NCI-H2107 treated with DMSO at 0.1 percent for 48 hours (cell line): ENCODE measurements at regions not wholly inside any gene's neighbourhood (a gene's known extent, or its start where the extent isn't known, plus 50 kb on each side); places are given as distances from the start of the nearest gene placed in this dataset.

Source experiments
- DNase-seq: peaks from one replicate; lab custom pipeline; 2025; ENCODE audit not compliant: unreplicated experiment; lab: John Stamatoyannopoulos, UW

- DNase-seq: no peak
Observed at GRCh38 chr7:22565315-22565811, 65.4 kb upstream of the STEAP1B start.

- no peak for DNase-seq
Observed at GRCh38 chr7:22564511-22565045, 64.6 kb upstream of the STEAP1B start.

DNA sequence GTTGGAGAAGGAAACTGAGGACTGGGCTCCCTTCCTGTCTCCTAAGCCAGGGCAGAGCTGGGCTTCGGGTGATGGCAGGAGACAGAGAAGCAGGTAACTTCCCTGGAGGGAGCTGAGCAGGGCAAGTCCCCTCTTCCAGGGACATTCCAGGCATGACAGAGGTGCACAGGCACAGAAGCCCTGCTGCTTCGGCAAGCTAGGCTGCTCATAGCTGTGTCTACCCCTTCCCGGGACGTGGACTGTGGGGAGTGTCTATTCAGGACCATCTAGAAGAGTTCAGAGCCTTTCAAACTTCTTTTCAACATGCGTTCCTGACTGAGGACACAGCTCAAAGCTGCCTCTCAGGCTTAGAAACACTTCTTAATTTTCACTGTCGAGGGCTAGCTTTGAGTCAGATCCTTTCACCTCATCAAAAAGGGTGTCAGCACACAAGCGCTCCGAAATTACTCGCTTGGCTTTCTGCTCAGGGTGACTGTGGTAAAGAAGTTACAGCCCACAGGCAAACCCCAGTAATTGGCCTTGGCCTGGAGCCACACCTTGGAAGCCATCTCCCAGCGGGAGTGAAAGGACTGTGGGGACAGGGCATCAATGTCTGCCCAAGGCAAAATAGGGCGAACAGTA lies 63.7 kb upstream of the STEAP1B start:
- DNase-seq: no peak

DNA sequence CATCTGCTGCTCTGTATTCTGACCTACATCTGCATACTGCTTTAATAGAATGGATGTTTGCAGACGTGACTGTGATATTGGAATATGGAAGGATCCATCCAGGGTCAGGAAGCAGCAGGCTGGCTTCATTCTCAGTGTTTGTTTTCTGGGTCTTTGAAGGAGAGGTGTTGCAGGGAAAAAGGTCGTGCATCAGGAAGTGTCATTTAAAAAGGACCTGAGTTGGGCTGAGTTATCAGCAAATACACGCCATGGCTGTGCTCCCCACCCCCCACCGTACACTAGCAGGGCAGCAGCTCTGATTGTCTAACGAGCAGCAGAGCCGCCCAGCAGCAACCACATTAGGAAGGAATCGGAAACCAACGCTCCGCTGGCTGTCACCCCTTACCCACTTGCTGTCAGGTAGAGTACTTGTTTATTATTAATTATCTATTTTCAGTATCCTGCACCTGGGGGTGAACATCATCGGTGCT lies 63.1 kb upstream of the STEAP1B start:
- no peak for DNase-seq

DNA sequence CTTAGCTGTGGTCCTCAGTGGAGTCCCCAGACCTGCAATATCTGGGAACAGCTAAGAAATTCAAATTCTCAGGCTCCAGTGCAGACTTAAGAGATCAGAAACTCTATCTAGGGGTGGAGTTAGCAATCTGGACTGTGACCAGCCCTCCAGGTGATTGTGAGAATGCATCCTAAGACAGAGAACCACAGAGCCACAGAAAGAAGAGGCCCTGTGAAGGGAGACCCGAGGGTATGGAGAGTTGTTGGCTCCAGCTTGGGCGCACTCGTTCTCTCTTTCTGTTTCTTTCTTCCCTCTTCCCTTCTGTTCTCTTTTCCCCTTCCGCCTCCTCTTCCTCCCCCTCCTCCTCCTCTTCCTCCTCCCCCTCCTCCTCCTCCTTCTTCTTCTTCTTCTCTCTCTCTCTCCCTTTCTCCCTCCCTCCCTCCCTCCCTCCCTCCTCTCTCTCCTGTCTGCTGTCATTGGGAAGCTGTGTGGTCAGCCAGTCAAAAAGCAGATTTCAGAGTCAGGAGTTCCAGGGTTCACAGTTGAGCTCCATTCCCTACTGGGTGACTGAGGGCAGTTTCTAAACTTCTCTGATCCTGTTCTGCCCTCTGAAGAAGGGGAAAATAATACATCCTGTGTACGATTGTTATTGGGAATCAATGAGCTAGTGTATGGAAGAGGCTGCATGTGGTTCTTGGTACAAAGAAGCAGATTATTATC lies 62.1 kb upstream of the STEAP1B start:
- no peak for DNase-seq

- no peak for DNase-seq
Observed at GRCh38 chr7:22561321-22561811, 61.4 kb upstream of the STEAP1B start.

DNA sequence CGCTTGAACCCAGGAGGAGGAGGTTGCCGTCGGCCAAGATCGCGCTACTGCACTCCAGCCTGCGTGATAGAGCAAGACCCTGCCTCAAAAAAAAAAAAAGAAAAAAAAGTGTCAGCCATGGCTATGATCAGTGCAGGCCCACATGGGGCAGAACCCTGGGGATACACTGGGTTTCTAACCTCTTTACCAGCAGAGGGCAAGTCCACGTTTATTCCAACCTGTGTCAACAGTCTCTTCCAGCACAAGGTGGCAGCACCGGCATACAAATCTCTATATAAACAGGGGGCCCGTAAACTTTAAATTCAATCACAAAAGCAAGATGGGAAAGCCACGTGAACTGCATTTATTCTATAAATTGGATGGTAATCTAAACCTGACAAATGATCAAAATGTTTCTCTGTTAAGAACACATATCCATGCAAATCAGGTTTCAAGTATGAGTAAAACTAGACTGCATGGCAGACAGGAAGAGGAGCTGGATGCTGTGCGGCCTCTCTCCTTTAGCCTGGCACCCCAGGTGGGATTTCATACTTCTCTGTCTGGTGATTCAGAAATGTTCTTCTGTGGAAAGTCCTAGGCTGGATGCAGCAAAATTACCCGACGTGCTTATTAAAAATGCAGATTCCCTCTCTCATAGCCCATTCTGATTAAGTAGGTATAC lies 60.0 kb upstream of the STEAP1B start:
- DNase-seq: peak; percentile 47

DNA sequence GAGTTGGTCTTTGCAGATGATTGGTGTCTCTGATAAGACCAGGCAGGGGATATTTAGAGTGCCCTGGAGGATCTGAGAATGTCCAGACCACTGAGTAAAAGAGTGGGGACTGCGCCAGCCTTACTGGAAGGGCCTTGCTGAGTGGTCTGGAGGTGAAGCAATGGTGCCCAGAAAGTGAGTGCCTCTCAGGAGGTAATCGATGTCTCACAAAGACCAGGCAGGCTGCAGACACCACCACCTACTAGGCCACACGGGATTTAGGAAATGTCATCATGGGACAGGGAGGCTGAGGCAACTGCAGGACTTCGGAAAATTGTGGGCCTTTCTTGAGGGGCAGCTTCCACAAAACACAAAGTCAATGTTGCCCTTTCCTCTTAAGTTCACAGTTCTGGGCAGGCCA lies 57.2 kb upstream of the STEAP1B start:
- no peak for DNase-seq

DNA sequence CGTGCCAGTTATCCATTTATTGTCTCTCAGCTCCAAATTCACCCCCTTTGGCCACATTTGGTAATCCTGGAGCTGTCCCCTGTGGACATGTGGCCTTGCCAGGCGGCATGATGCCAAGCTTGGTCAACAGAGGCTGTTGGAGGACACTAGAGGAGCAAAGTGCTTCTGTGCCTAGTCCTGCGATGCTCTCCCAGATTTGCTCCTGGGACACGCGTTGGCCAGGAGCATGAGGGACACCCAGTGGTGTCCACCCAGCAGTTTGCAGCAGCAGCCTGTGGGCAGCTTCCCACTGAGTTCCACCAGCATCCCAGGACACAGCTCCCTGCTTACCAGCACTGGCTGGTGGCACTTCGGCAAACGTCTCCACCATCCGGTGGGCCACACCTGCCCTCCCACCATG lies 55.5 kb upstream of the STEAP1B start:
- no peak for DNase-seq

DNA sequence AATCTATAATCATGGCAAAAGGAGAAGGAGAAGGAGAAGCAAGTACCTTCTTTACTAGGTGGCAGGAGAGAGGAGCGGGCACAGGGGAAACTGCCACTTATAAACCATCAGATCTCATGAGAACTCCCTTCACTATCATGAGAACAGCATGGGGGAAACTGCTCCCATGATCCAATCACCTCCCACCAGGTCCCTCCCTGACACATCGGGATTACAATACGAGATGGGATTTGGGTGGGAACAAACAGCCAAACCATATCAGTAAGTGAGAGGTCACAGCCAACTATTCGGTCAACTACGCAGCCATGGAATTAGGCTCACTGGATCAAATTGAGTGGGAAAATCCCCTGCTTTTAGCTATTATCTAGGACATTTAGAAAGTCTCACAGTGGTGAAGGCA lies 54.2 kb upstream of the STEAP1B start:
- no peak for DNase-seq

GRCh38 chr7:22551768-22552513 lies 52.0 kb upstream of the STEAP1B start:
- DNase-seq: no peak

DNA sequence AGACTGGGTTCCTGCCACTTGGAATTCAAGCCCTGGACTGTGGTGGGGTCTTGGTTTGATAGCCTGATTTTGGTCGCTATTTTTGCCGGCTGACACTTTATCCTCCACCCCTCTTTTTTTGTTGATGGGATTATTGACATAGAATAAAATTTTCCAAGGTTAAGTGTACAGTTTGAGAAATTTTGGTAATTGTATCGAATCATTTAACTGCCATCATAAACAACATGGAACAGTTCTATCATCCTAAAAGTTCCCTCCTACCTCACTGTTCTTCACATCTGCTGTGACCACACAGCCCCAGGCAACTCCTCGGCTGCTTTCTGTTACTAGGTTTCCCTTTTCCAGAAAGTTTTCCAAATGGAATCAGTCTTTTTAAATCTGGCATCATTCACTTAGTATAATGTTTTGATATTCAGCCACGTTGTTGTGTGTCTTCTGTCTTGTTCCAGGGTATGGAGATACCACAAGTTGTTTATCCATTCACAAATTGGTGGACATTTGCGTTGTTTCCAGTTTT lies 50.6 kb upstream of the STEAP1B start:
- no peak for DNase-seq

DNA sequence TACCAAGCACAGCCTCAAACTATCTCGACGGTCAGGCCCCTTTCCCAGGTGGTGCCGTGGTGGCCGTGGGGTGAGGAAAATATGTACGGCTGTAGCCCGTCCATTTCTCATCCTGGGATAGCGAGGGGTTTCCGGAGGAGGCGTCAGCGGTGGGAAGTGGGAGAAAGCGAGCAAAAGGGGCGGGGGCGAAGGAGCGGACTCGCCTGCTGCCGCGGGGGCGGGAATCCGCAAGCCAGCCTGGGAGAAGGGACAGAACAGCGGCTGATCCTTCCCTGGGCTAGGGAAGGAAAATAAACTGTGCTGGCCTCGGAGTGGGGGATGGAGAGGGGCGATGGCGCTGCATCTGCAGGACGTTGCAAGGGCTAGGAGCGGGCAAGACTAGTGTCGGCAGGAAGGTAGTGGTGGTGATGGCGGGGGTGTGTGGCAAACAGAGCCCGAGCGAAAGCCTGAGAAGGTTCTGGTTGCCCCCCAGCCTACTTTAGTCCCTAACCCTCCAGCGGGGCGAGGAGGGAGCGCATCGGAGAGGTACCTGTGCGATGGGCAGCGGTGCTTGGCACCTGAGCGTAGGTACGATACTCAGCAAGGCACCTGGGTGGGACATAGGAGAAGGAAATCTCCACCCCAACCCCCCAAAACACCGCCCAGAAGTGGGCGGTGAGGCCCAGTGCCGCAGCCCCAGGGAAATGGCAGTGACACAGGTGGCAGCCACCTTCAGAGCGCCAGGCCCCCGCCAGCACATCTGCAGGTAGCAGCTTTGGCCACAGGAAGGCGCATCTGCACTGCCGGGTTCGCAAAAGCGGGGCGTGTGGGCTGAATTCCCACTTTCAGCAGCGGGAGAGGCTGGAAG lies 49.9 kb upstream of the STEAP1B start:
- DNase-seq: peak; percentile 10
